Right atrium auricular region (tissue), 2 donors: ENCODE measurements at regions not wholly inside any gene's neighbourhood (a gene's known extent, or its start where the extent isn't known, plus 50 kb on each side); places are given as distances from the start of the nearest gene placed in this dataset.

Experiments
- DNase-seq: peaks from one replicate; pipeline ENCODE4 v3.0.0-alpha.2; 2019; ENCODE audit warnings: low spot score
- H3K27ac ChIP-seq, 2 donors: fragments of 200-600 bp; sonication (generic); 1 replicate in 1 of 2; 2 replicates in 1 of 2; pipeline ENCODE4 v1.5.1; 2016 to 2019
- H3K27me3 ChIP-seq, 2 donors: fragments of 200-600 bp; sonication (generic); one replicate each; pipeline versions ENCODE4 v1.5.1 to v1.6.0; 2017 to 2019
- H3K36me3 ChIP-seq: fragments of 200-600 bp; sonication (generic); one replicate; pipeline ENCODE4 v1.5.1; 2016
- H3K4me1 ChIP-seq, 2 donors: fragments of 200-600 bp; sonication (generic); one replicate each; pipeline versions ENCODE4 v1.5.1 to v1.6.0; 2017 to 2019
- H3K4me3 ChIP-seq, 2 donors: fragments of 200-600 bp; sonication (generic); 1 replicate in 1 of 2; 2 replicates in 1 of 2; pipeline ENCODE4 v1.5.1; 2017 to 2019; ENCODE audit warnings: mild to moderate bottlenecking in 1 of 2, moderate library complexity in 1 of 2
- H3K9me3 ChIP-seq, 2 donors: fragments of 200-600 bp; sonication (generic); one replicate each; pipeline ENCODE4 v1.5.1; 2019
- TF ChIP-seq, protein P1 (sequence below), 2 donors: fragments of 200-600 bp; sonication (generic); IDR thresholded peaks; one replicate each; pipeline ENCODE4 v1.5.1; 2019; ENCODE audit warnings: antibody characterized with exemption in 2 of 2

- no peaks in the 10 kb centered on the region for H3K27me3 ChIP-seq
- no peak overlapping the region for H3K4me3 ChIP-seq
- no peak overlapping the region for H3K27ac ChIP-seq
- no peaks in the 10 kb centered on the region for H3K4me1 ChIP-seq
- no peaks in the 10 kb centered on the region for H3K36me3 ChIP-seq
- no peak for DNase-seq
- peaks cover 0 to 15% of the 10 kb centered on the region in 2 donors for H3K9me3 ChIP-seq
- TF ChIP-seq, protein P1, sequence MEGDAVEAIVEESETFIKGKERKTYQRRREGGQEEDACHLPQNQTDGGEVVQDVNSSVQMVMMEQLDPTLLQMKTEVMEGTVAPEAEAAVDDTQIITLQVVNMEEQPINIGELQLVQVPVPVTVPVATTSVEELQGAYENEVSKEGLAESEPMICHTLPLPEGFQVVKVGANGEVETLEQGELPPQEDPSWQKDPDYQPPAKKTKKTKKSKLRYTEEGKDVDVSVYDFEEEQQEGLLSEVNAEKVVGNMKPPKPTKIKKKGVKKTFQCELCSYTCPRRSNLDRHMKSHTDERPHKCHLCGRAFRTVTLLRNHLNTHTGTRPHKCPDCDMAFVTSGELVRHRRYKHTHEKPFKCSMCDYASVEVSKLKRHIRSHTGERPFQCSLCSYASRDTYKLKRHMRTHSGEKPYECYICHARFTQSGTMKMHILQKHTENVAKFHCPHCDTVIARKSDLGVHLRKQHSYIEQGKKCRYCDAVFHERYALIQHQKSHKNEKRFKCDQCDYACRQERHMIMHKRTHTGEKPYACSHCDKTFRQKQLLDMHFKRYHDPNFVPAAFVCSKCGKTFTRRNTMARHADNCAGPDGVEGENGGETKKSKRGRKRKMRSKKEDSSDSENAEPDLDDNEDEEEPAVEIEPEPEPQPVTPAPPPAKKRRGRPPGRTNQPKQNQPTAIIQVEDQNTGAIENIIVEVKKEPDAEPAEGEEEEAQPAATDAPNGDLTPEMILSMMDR (IDR thresholded peaks at IDR 0.05): no peak
These were observed 131.1 kb upstream of the JUN start for GRCh38 chr1:58914925-58915324.

GRCh38 chr1:58917436-58917835 is 133.6 kb upstream of the JUN start:
- Histone ChIP-seq H3K4me1 (peaks cover 0 to 6% of the 10 kb centered on the region in 2 donors), H3K4me3 (no peak overlapping the region), H3K36me3 (no peaks in the 10 kb centered on the region), H3K9me3 (peaks cover 0 to 15% of the 10 kb centered on the region in 2 donors), H3K27me3 (no peaks in the 10 kb centered on the region), H3K27ac (no peak overlapping the region)
- TF ChIP-seq, protein P1 (IDR thresholded peaks at IDR 0.05): no peak
- DNase-seq: no peak

GRCh38 chr1:58919226-58919958 is 135.5 kb upstream of the JUN start:
- Histone ChIP-seq H3K4me3 (no peak overlapping the region), H3K36me3 (no peaks in the 10 kb centered on the region), H3K9me3 (peaks cover 0 to 13% of the 10 kb centered on the region in 2 donors), H3K27ac (no peak overlapping the region), H3K27me3 (no peaks in the 10 kb centered on the region), H3K4me1 (peaks cover 0 to 12% of the 10 kb centered on the region in 2 donors)
- TF ChIP-seq, protein P1 (IDR thresholded peaks at IDR 0.05): no peak
- peak; percentile 21 for DNase-seq

GRCh38 chr1:58919959-58920321 is 136.1 kb upstream of the JUN start:
- DNase-seq: peak; percentile 23
- no peaks in the 10 kb centered on the region for H3K27me3 ChIP-seq
- TF ChIP-seq, protein P1 (IDR thresholded peaks at IDR 0.05): no peak
- H3K36me3 ChIP-seq: no peaks in the 10 kb centered on the region
- H3K4me3 ChIP-seq: no peak overlapping the region
- H3K4me1 ChIP-seq: peaks cover 0 to 12% of the 10 kb centered on the region in 2 donors
- H3K27ac ChIP-seq: no peak overlapping the region
- peaks cover 0 to 8% of the 10 kb centered on the region in 2 donors for H3K9me3 ChIP-seq

GRCh38 chr1:58921342-58921741 is 137.5 kb upstream of the JUN start:
- TF ChIP-seq, protein P1 (IDR thresholded peaks at IDR 0.05): no peak
- no peaks in the 10 kb centered on the region for H3K27me3 ChIP-seq
- H3K4me1 ChIP-seq: peaks cover 0 to 12% of the 10 kb centered on the region in 2 donors
- peak; percentile 1 for DNase-seq
- no peaks in the 10 kb centered on the region for H3K9me3 ChIP-seq
- H3K4me3 ChIP-seq: no peak overlapping the region
- H3K36me3 ChIP-seq: no peaks in the 10 kb centered on the region
- no peak overlapping the region for H3K27ac ChIP-seq

- Histone ChIP-seq H3K27ac (no peak overlapping the region), H3K9me3 (no peaks in the 10 kb centered on the region), H3K27me3 (no peaks in the 10 kb centered on the region), H3K4me1 (peaks cover 0 to 12% of the 10 kb centered on the region in 2 donors), H3K4me3 (no peak overlapping the region), H3K36me3 (no peaks in the 10 kb centered on the region)
- DNase-seq: peak; percentile 36
- TF ChIP-seq, protein P1 (IDR thresholded peaks at IDR 0.05): no peak
These were observed 137.9 kb upstream of the JUN start for GRCh38 chr1:58921751-58922150.
